GM12892 (cell line): ENCODE measurements at regions not wholly inside any gene's neighbourhood (a gene's known extent, or its start where the extent isn't known, plus 50 kb on each side); places are given as distances from the start of the nearest gene placed in this dataset.

ENCODE experiments used
- POLR2A ChIP-seq: IDR thresholded peaks from 2 replicates; pipeline ENCODE4 v1.6.1; 2011; ENCODE audit warnings: low read depth, low read length, control low read depth
- POLR2AphosphoS5 ChIP-seq: IDR thresholded peaks from 2 replicates; pipeline ENCODE4 v1.6.1; 2011; ENCODE audit warnings: low read depth, low read length, control low read depth
- TAF1 ChIP-seq: IDR thresholded peaks from 2 replicates; pipeline ENCODE4 v1.6.1; 2011; ENCODE audit warnings: low read depth, mild to moderate bottlenecking, control low read depth, low read length, borderline replicate concordance

GRCh38 chr7:67791918-67792317 is 795.3 kb downstream of the TYW1 start:
- TF ChIP-seq POLR2A: no peak
- no peak for TF ChIP-seq POLR2AphosphoS5
- no peak for TF ChIP-seq TAF1
